ENCODE measurements at regions not wholly inside any gene's neighbourhood (a gene's known extent, or its start where the extent isn't known, plus 50 kb on each side); places are given as distances from the start of the nearest gene placed in this dataset.

GRCh38 chr1:228923973-228924686 lies 188.9 kb downstream of the RHOU start:
- no peak for DNase-seq

- no peak for DNase-seq
Measured at GRCh38 chr1:228925691-228926090, 190.4 kb downstream of the RHOU start.

- DNase-seq = no peak
Measured at GRCh38 chr1:228927421-228927820, 192.1 kb downstream of the RHOU start.

GRCh38 chr1:228927946-228928898 lies 192.9 kb downstream of the RHOU start:
- no peak for DNase-seq

GRCh38 chr1:228929476-228930027 lies 194.3 kb downstream of the RHOU start:
- no peak for DNase-seq

- no peak for DNase-seq
Measured at GRCh38 chr1:228930479-228930957, 195.2 kb downstream of the RHOU start.

- no peak for DNase-seq
Measured at GRCh38 chr1:228933753-228934152, 198.5 kb downstream of the RHOU start.

- no peak for DNase-seq
Measured at GRCh38 chr1:228935198-228935663, 200.0 kb downstream of the RHOU start.

- DNase-seq = no peak
Measured at GRCh38 chr1:228935855-228936727, 200.8 kb downstream of the RHOU start.

GRCh38 chr1:228936881-228937280 lies 201.6 kb downstream of the RHOU start:
- no peak for DNase-seq

GRCh38 chr1:228937351-228937750 lies 202.1 kb downstream of the RHOU start:
- no peak for DNase-seq

- peak; percentile 13 for DNase-seq
Measured at GRCh38 chr1:228937851-228938536, 202.7 kb downstream of the RHOU start.

GRCh38 chr1:228938537-228938901 lies 203.2 kb downstream of the RHOU start:
- peak; percentile 50 for DNase-seq

GRCh38 chr1:228939001-228939691 lies 203.9 kb downstream of the RHOU start:
- no peak for DNase-seq

- DNase-seq = no peak
Measured at GRCh38 chr1:228939881-228940392, 204.7 kb downstream of the RHOU start.

GRCh38 chr1:228940526-228940925 lies 205.2 kb downstream of the RHOU start:
- DNase-seq = no peak

GRCh38 chr1:228940926-228941325 lies 205.6 kb downstream of the RHOU start:
- peak; percentile 7 for DNase-seq

GRCh38 chr1:228941666-228942065 lies 206.4 kb downstream of the RHOU start:
- no peak for DNase-seq

- no peak for DNase-seq
Measured at GRCh38 chr1:228943436-228943835, 208.2 kb downstream of the RHOU start.

- DNase-seq = no peak
Measured at GRCh38 chr1:228944296-228944695, 209.0 kb downstream of the RHOU start.

- DNase-seq = peak; percentile 42
Measured at GRCh38 chr1:228944935-228945371, 209.7 kb downstream of the RHOU start.

Measured in CD4-positive, alpha-beta T cell treated with Interferon gamma for 1 hour (primary cell).